Smooth muscle cell (in vitro differentiated cells): ENCODE measurements at regions not wholly inside any gene's neighbourhood (a gene's known extent, or its start where the extent isn't known, plus 50 kb on each side); places are given as distances from the start of the nearest gene placed in this dataset.

ENCODE experiments used
- DNase-seq: peaks from one replicate; lab custom pipeline; 2025; ENCODE audit not compliant: unreplicated experiment; lab: John Stamatoyannopoulos, UW
- H2AFZ ChIP-seq: fragments of 200-600 bp; sonication (generic); 2 replicates; pipeline ENCODE4 v1.6.0; 2016; ENCODE audit warnings: antibody characterized with exemption, low read depth, mild to moderate bottlenecking
- H3F3A ChIP-seq: fragments of 200-600 bp; sonication (generic); 2 replicates; pipeline ENCODE4 v1.6.0; 2017; ENCODE audit warnings: antibody characterized with exemption, low read depth
- H3K27ac ChIP-seq: fragments of 200-600 bp; sonication (generic); 2 replicates; pipeline ENCODE4 v1.5.1; 2016; ENCODE audit warnings: low read depth, mild to moderate bottlenecking
- H3K27me3 ChIP-seq: fragments of 200-600 bp; sonication (generic); 2 replicates; pipeline ENCODE4 v1.6.1; 2016; ENCODE audit warnings: low read depth, mild to moderate bottlenecking
- H3K36me3 ChIP-seq: fragments of 200-600 bp; sonication (generic); 2 replicates; pipeline ENCODE4 v1.5.1; 2016; ENCODE audit warnings: low read depth
- H3K4me1 ChIP-seq: fragments of 200-600 bp; sonication (generic); 2 replicates; pipeline ENCODE4 v1.5.1; 2016; ENCODE audit warnings: low read depth
- H3K4me2 ChIP-seq: fragments of 200-600 bp; sonication (generic); 2 replicates; pipeline ENCODE4 v1.6.0; 2016; ENCODE audit warnings: mild to moderate bottlenecking
- H3K4me3 ChIP-seq: fragments of 200-600 bp; sonication (generic); 2 replicates; pipeline ENCODE4 v1.5.1; 2016; ENCODE audit warnings: mild to moderate bottlenecking
- H3K79me2 ChIP-seq: fragments of 200-600 bp; sonication (generic); 2 replicates; pipeline ENCODE4 v1.6.0; 2016; ENCODE audit warnings: low read depth, mild to moderate bottlenecking
- H3K9ac ChIP-seq: fragments of 200-600 bp; sonication (generic); 2 replicates; pipeline ENCODE4 v1.6.0; 2016; ENCODE audit warnings: low read depth
- H3K9me3 ChIP-seq: fragments of 200-600 bp; sonication (generic); replicated peaks from 2 replicates; pipeline ENCODE4 v1.5.1; 2016; ENCODE audit warnings: low read depth
- H4K20me1 ChIP-seq: fragments of 200-600 bp; sonication (generic); 2 replicates; pipeline ENCODE4 v1.6.0; 2016; ENCODE audit warnings: low read depth
- WGBS: methylation state at CpG from one replicate; pipeline ENCODE4 v1.1.7; 2016; ENCODE audit warnings: low lambda C conversion rate; 5-methylcytosine and 5-hydroxymethylcytosine counted together
- TF ChIP-seq, protein P1 (sequence below): fragments of 200-600 bp; sonication (generic); IDR thresholded peaks from 2 replicates; pipeline ENCODE4 v1.5.1; 2017; ENCODE audit warnings: borderline replicate concordance, mild to moderate bottlenecking, antibody characterized with exemption; ENCODE audit not compliant: insufficient read depth, poor library complexity, severe bottlenecking

DNA sequence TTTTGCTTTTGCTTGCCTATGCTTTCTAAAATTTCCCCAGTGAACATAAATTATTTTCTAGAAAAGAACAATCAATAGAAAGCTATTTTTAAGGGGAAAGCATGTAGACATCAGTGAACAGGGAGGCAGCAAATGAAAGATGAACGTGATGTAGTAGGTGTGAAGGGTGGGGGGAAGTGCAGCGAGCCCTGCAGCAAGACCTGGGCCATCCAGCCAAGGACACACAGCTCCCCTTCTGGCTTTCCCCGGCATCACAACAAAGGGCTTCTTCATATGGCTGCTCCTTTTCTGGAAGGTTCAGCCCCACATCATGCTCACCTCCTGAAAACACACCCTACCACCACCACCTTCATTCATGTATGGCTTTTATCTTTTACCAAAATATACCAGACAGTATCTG, 109.2 kb upstream of the ETS2 start:
- Histone ChIP-seq H3K9ac (no peak overlapping the region), H3K36me3 (no peaks in the 10 kb centered on the region), H3K4me1 (no peaks in the 10 kb centered on the region), H3F3A (no peaks in the 10 kb centered on the region), H3K27me3 (no peaks in the 10 kb centered on the region), H3K4me2 (no peak overlapping the region), H3K79me2 (no peaks in the 10 kb centered on the region), H3K9me3 (no peaks in the 10 kb centered on the region), H3K27ac (no peak overlapping the region), H4K20me1 (no peaks in the 10 kb centered on the region), H2AFZ (no peak overlapping the region), H3K4me3 (no peak overlapping the region)
- TF ChIP-seq, protein P1, sequence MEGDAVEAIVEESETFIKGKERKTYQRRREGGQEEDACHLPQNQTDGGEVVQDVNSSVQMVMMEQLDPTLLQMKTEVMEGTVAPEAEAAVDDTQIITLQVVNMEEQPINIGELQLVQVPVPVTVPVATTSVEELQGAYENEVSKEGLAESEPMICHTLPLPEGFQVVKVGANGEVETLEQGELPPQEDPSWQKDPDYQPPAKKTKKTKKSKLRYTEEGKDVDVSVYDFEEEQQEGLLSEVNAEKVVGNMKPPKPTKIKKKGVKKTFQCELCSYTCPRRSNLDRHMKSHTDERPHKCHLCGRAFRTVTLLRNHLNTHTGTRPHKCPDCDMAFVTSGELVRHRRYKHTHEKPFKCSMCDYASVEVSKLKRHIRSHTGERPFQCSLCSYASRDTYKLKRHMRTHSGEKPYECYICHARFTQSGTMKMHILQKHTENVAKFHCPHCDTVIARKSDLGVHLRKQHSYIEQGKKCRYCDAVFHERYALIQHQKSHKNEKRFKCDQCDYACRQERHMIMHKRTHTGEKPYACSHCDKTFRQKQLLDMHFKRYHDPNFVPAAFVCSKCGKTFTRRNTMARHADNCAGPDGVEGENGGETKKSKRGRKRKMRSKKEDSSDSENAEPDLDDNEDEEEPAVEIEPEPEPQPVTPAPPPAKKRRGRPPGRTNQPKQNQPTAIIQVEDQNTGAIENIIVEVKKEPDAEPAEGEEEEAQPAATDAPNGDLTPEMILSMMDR: no peak
- 80% methylated on average over 3 of the region's 3 CpGs for WGBS
- no peak for DNase-seq

DNA sequence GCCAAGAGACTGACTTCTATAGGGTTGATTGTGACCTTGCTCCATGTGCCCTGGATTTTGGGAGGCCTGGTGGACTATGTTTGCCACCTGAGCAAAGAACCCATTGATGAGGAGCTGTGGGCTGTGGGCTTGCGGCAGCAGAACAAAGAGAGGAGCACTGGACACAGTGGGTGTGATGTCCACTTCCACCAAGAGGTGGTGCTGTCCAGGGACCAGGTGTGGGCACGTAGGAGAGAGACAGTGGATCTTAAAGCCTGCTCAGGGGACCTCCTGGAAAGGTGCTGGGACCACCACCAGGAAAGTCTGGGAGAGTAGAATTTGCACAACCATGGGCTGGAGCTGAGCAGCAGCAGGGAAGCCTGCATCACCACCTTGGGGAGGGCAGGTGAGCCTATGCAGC, 106.7 kb upstream of the ETS2 start:
- Histone ChIP-seq H3K4me1 (no peaks in the 10 kb centered on the region), H3K9ac (no peak overlapping the region), H3F3A (no peaks in the 10 kb centered on the region), H4K20me1 (no peaks in the 10 kb centered on the region), H3K4me3 (no peak overlapping the region), H3K27me3 (no peaks in the 10 kb centered on the region), H3K79me2 (no peaks in the 10 kb centered on the region), H3K9me3 (no peaks in the 10 kb centered on the region), H2AFZ (no peak overlapping the region), H3K4me2 (no peak overlapping the region), H3K27ac (no peak overlapping the region), H3K36me3 (no peaks in the 10 kb centered on the region)
- no peak for DNase-seq
- TF ChIP-seq, protein P1: peak; percentile 14
- 85% methylated on average over 2 of the region's 2 CpGs for whole genome bisulfite sequencing

DNA sequence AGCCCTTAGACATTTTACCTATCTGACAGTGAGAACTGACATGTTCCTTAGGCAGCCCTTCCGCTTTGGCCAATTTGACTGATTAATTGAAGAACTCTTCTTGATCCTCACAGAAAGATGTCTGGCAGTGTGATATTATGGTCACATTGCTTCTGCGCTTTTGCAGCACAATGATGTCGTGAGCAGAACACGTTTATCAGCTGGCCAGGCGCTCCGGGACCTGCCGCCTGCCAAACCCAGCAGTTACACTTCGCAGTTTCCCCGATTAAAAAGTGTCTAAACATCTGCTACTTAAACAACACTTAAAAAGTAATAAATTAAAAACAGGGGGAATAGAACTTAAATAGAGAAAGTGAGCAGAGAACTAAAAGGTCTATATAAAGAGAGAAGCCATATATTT, 103.5 kb upstream of the ETS2 start:
- 66% methylated on average over 9 of the region's 9 CpGs for WGBS
- H3K36me3 ChIP-seq: no peaks in the 10 kb centered on the region
- no peaks in the 10 kb centered on the region for H3K27me3 ChIP-seq
- no peak overlapping the region for H3K4me3 ChIP-seq
- DNase-seq: no peak
- no peak overlapping the region for H2AFZ ChIP-seq
- no peak overlapping the region for H3K9ac ChIP-seq
- no peak overlapping the region for H3K4me2 ChIP-seq
- H4K20me1 ChIP-seq: no peaks in the 10 kb centered on the region
- TF ChIP-seq, protein P1: no peak
- no peaks in the 10 kb centered on the region for H3F3A ChIP-seq
- no peaks in the 10 kb centered on the region for H3K4me1 ChIP-seq
- H3K27ac ChIP-seq: no peak overlapping the region
- no peaks in the 10 kb centered on the region for H3K9me3 ChIP-seq
- no peaks in the 10 kb centered on the region for H3K79me2 ChIP-seq

DNA sequence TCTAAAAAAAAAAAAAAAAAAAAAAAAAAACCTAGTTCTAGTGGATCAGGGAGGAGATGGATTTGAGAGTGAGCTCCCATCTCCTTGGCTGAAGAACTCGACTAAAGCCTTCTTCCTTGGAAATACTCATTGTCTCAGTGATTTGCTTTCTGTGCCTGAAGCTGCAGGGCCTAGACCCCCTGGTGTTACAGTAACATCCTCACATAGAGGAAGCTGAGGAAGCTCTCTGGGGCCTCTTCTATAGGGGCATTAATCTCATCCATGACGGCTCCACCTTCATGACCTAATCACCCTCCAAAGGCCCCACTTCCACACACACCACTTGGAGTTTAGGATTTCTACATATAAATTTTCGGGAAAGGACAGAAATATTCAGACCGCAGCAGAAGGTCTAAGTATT, 95.9 kb upstream of the ETS2 start:
- H3K4me3 ChIP-seq: no peak overlapping the region
- WGBS: 90% methylated on average over 4 of the region's 4 CpGs
- TF ChIP-seq, protein P1: no peak
- no peak overlapping the region for H2AFZ ChIP-seq
- no peak overlapping the region for H3K9ac ChIP-seq
- no peak overlapping the region for H3K4me2 ChIP-seq
- H3K36me3 ChIP-seq: no peaks in the 10 kb centered on the region
- H3K9me3 ChIP-seq: no peaks in the 10 kb centered on the region
- no peak for DNase-seq
- no peaks in the 10 kb centered on the region for H3K79me2 ChIP-seq
- no peak overlapping the region for H3K27ac ChIP-seq
- H3F3A ChIP-seq: peaks cover 4% of the 10 kb centered on the region
- H3K4me1 ChIP-seq: no peaks in the 10 kb centered on the region
- no peaks in the 10 kb centered on the region for H4K20me1 ChIP-seq
- no peaks in the 10 kb centered on the region for H3K27me3 ChIP-seq
